A549 (cell line): ENCODE measurements at regions not wholly inside any gene's neighbourhood (a gene's known extent, or its start where the extent isn't known, plus 50 kb on each side); places are given as distances from the start of the nearest gene placed in this dataset.

Experiments
- ATAC-seq, 2 experiments: fragments of 200-7000 bp in 1 of 2; fragments of >200 bp in 1 of 2; cut with Nextera tagmentation in 1 of 2; cut with Tn5 transposase in 1 of 2; 3 replicates each; pipeline versions ENCODE4 v1.8.0 to v1.9.1; 2018 to 2020; ENCODE audit warnings: mild to moderate bottlenecking in 1 of 2, moderate library complexity in 1 of 2
- CTCF ChIA-PET: fragments of 300-600 bp; sonication (Branson Sonifier 250); formaldehyde crosslinking; extraction: SDS; loops from one replicate; lab custom pipeline; 2021; ENCODE audit warnings: antibody characterized with exemption, inconsistent platforms; lab: Yijun Ruan, JAX
- POLR2A ChIA-PET: fragments of 350-600 bp; formaldehyde crosslinking; extraction: SDS; loops from one replicate; lab custom pipeline; 2021; ENCODE audit warnings: antibody characterized with exemption, inconsistent platforms; lab: Yijun Ruan, JAX
- DNase-seq, 2 experiments: peaks; one replicate each; pipeline versions ENCODE4 v3.0.0 to v3.0.0-alpha.2; 2011 to 2016; ENCODE audit warnings: low read depth in 1 of 2, low spot score in 1 of 2
- FAIRE-seq: peaks from 2 replicates; lab custom pipeline; 2011; peaks lifted over from hg19 to GRCh38; lab: Jason Lieb, UNC
- H3K27ac ChIP-seq, 2 experiments: fragments of >200 bp; sonication (Bioruptor Twin); formaldehyde crosslinking; 3 replicates each; pipeline ENCODE4 v1.5.1; 2016 to 2017
- H3K4me1 ChIP-seq: fragments of >200 bp; sonication (Bioruptor Twin); formaldehyde crosslinking; 3 replicates; pipeline ENCODE4 v1.6.1; 2016
- H3K4me2 ChIP-seq: fragments of >200 bp; sonication (Bioruptor Twin); formaldehyde crosslinking; 3 replicates; pipeline ENCODE4 v1.6.1; 2016
- H3K4me3 ChIP-seq: fragments of >200 bp; sonication (Bioruptor Twin); formaldehyde crosslinking; 3 replicates; pipeline ENCODE4 v1.5.1; 2016
- H3K9me3 ChIP-seq: fragments of >200 bp; sonication (Bioruptor Twin); formaldehyde crosslinking; 3 replicates; pipeline ENCODE4 v1.6.1; 2016
- BHLHE40 ChIP-seq: IDR thresholded peaks from 2 replicates; pipeline ENCODE4 v1.6.1; 2012; ENCODE audit warnings: low read depth, low read length, inconsistent platforms
- CHD2 ChIP-seq: fragments of 150-350 bp; IDR thresholded peaks from 2 replicates; pipeline ENCODE4 v1.6.1; 2014; ENCODE audit warnings: low read length; ENCODE audit not compliant: partially characterized antibody
- EP300 ChIP-seq, 2 experiments: fragments of >200 bp; sonication (Bioruptor Twin); formaldehyde crosslinking; IDR thresholded peaks; 2 replicates in 1 of 2; 3 replicates in 1 of 2; pipeline ENCODE4 v1.6.1; 2016 to 2017
- FOSB ChIP-seq: fragments of 250-450 bp; sonication (Bioruptor Pico); IDR thresholded peaks from 2 replicates; pipeline ENCODE4 v1.5.0; 2020; ENCODE audit warnings: mild to moderate bottlenecking, moderate library complexity
- FOSL2 ChIP-seq, 2 experiments: fragments of 450-650 bp in 1 of 2; fragments of >200 bp in 1 of 2; sonication (Bioruptor Twin) in 1 of 2; formaldehyde crosslinking; IDR thresholded peaks; 2 replicates each; pipeline versions ENCODE4 v1.5.0 to v1.6.1; 2016 to 2020; ENCODE audit warnings: mild to moderate bottlenecking in 1 of 2, moderate library complexity in 1 of 2
- FOXS1 ChIP-seq: fragments of 250-450 bp; sonication (Bioruptor Pico); IDR thresholded peaks from 2 replicates; pipeline ENCODE4 v1.5.0; 2020; ENCODE audit warnings: mild to moderate bottlenecking, moderate library complexity
- GATA3 ChIP-seq: IDR thresholded peaks from 2 replicates; pipeline ENCODE4 v1.6.1; 2012; ENCODE audit warnings: borderline replicate concordance
- HDAC2 ChIP-seq: fragments of 200-600 bp; sonication (generic); IDR thresholded peaks from 2 replicates; pipeline ENCODE4 v1.6.1; 2016
- HEYL ChIP-seq: fragments of 250-450 bp; sonication (Bioruptor Pico); IDR thresholded peaks from 2 replicates; pipeline ENCODE4 v1.8.0; 2021; ENCODE audit warnings: mild to moderate bottlenecking, moderate library complexity
- HOXB13 ChIP-seq: fragments of 250-450 bp; sonication (Bioruptor Pico); IDR thresholded peaks from 2 replicates; pipeline ENCODE4 v1.5.0; 2020; ENCODE audit warnings: low read depth, mild to moderate bottlenecking, moderate library complexity
- HOXB5 ChIP-seq: fragments of 250-450 bp; sonication (Bioruptor Pico); IDR thresholded peaks from 2 replicates; pipeline ENCODE4 v1.5.0; 2020; ENCODE audit warnings: mild to moderate bottlenecking, moderate library complexity
- JUN ChIP-seq, 2 experiments: fragments of >200 bp; sonication (Bioruptor Twin); formaldehyde crosslinking; IDR thresholded peaks; 2 replicates in 1 of 2; 3 replicates in 1 of 2; pipeline ENCODE4 v1.6.1; 2016 to 2017
- POLR2AphosphoS2 ChIP-seq: conservative IDR thresholded peaks from 2 replicates; pipeline ENCODE4 v1.6.1; 2012; ENCODE audit warnings: low read length, improper control_type of control experiment, inconsistent platforms
- RARB ChIP-seq: fragments of 250-450 bp; sonication (Bioruptor Pico); IDR thresholded peaks from 2 replicates; pipeline ENCODE4 v1.8.0; 2021; ENCODE audit warnings: mild to moderate bottlenecking, moderate library complexity
- RNF2 ChIP-seq: fragments of 200-600 bp; sonication (generic); IDR thresholded peaks from 2 replicates; pipeline ENCODE4 v1.6.1; 2016; ENCODE audit warnings: low read depth, mild to moderate bottlenecking, antibody characterized with exemption, moderate library complexity, borderline replicate concordance
- SMC3 ChIP-seq: fragments of >200 bp; sonication (Bioruptor Twin); formaldehyde crosslinking; IDR thresholded peaks from 3 replicates; pipeline ENCODE4 v1.6.1; 2018; ENCODE audit warnings: inconsistent platforms
- SREBF2 ChIP-seq: fragments of 450-650 bp; IDR thresholded peaks from 2 replicates; pipeline ENCODE4 v1.6.1; 2014; ENCODE audit warnings: mild to moderate bottlenecking, moderate library complexity
- TFCP2L1 ChIP-seq: fragments of 250-450 bp; sonication (Bioruptor Pico); IDR thresholded peaks from 2 replicates; pipeline ENCODE4 v1.5.0; 2021; ENCODE audit warnings: mild to moderate bottlenecking
- ZSCAN20 ChIP-seq: fragments of 250-450 bp; sonication (Bioruptor Pico); IDR thresholded peaks from 2 replicates; pipeline ENCODE4 v1.8.0; 2022; ENCODE audit warnings: mild to moderate bottlenecking, moderate library complexity
- WGBS: methylation state at CpG from one replicate; pipeline ENCODE4 v1.1.6; 2017; ENCODE audit errors: missing lambda C conversion rate; 5-methylcytosine and 5-hydroxymethylcytosine counted together
- TF ChIP-seq, protein P1 (sequence below): fragments of 250-450 bp; sonication (Bioruptor Pico); IDR thresholded peaks from 2 replicates; pipeline ENCODE4 v1.5.0; 2021; ENCODE audit warnings: mild to moderate bottlenecking, moderate library complexity, borderline replicate concordance
- TF ChIP-seq, protein P2 (sequence below): fragments of 150-350 bp; IDR thresholded peaks from 2 replicates; pipeline ENCODE4 v1.6.1; 2014; ENCODE audit warnings: low read depth, mild to moderate bottlenecking, low read length
- TF ChIP-seq, protein P3 (sequence below): fragments of >200 bp; sonication (Bioruptor Twin); formaldehyde crosslinking; IDR thresholded peaks from 2 replicates; pipeline ENCODE4 v1.6.1; 2016
- TF ChIP-seq, protein P4 (sequence below): fragments of >200 bp; sonication (Bioruptor Twin); formaldehyde crosslinking; IDR thresholded peaks from 3 replicates; pipeline ENCODE4 v1.6.1; 2016

DNA sequence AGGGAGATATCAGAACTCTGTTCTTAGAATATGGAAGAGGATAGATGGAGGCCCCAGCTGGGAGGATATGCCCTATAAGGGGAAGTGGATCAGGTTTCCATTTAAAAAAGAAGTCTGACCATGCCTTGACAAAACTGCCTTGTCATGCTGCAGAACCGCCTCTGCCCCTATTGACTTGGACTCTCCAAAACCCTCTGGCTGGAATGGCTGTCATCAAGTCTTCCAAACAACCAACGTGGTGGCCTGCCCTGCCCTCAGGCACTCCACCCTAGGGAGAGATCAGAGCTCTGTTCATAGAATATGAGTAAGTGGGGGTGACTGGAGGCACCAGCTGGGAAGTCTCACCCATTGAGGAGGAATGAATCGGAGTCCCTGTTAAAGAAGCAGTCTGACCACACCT is 114.9 kb downstream of the VSIG4 start:
- ChIA-PET POLR2A (no interaction called here), CTCF (no interaction called here)
- no peaks in the 10 kb centered on the region for H3K4me1 ChIP-seq
- no peak overlapping the region for H3K4me2 ChIP-seq
- DNase-seq (peak in 1 of 2 experiments; percentile 4), FAIRE-seq (no peak), ATAC-seq (no peak)
- no peak overlapping the region for H3K4me3 ChIP-seq
- no peak overlapping the region for H3K27ac ChIP-seq
- 26% methylated on average over 3 of the region's 3 CpGs for WGBS
- H3K9me3 ChIP-seq = no peaks in the 10 kb centered on the region
- TF ChIP-seq TFCP2L1 (no peak), ZSCAN20 (CRISPR knock-in tag) (no peak), HOXB5 (CRISPR knock-in tag) (no peak)
- TF ChIP-seq, protein P1, sequence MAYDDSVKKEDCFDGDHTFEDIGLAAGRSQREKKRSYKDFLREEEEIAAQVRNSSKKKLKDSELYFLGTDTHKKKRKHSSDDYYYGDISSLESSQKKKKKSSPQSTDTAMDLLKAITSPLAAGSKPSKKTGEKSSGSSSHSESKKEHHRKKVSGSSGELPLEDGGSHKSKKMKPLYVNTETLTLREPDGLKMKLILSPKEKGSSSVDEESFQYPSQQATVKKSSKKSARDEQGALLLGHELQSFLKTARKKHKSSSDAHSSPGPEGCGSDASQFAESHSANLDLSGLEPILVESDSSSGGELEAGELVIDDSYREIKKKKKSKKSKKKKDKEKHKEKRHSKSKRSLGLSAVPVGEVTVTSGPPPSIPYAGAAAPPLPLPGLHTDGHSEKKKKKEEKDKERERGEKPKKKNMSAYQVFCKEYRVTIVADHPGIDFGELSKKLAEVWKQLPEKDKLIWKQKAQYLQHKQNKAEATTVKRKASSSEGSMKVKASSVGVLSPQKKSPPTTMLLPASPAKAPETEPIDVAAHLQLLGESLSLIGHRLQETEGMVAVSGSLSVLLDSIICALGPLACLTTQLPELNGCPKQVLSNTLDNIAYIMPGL = no peak

DNA sequence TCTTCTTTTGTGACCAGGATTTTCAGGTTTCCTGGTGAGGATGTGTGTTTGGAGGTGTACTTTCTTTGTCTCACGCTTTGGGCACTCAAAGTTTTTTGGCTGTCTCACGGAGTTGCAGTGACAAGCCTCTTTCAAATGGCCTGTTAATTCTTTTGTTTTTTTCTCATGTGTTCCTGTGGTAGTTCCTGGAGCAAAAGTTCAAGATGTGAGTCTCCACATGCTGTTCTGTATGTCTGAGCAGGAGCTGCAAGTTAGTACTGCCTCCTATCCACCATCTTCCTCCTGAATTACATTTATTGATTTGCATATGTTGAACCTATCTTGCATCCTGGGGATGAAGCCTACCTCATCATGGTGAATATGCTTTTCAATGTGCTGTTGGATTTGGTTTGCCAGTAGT is 118.5 kb downstream of the VSIG4 start:
- Histone ChIP-seq H3K4me3 (no peak overlapping the region), H3K4me2 (no peak overlapping the region), H3K4me1 (no peaks in the 10 kb centered on the region), H3K9me3 (no peaks in the 10 kb centered on the region), H3K27ac (no peak overlapping the region)
- ChIA-PET CTCF (interaction anchor here (0.6 kb wide), 1 partner anchor 1991 kb away, joined by 5 read pairs; no protein-coding TSS in a partner anchor), POLR2A (no interaction called here)
- TF ChIP-seq EP300 (IDR thresholded peaks at IDR 0.05) = no peak
- no peak for TF ChIP-seq FOXS1
- no peak for TF ChIP-seq HEYL (CRISPR knock-in tag)
- TF ChIP-seq HOXB5 (CRISPR knock-in tag) = no peak
- no peak for TF ChIP-seq JUN (IDR thresholded peaks at IDR 0.05)
- TF ChIP-seq RNF2 = no peak
- no peak for TF ChIP-seq RARB (CRISPR knock-in tag)
- no peak for TF ChIP-seq POLR2AphosphoS2
- no peak for TF ChIP-seq HDAC2
- no peak for TF ChIP-seq GATA3
- TF ChIP-seq BHLHE40 = no peak
- TF ChIP-seq, protein P2, sequence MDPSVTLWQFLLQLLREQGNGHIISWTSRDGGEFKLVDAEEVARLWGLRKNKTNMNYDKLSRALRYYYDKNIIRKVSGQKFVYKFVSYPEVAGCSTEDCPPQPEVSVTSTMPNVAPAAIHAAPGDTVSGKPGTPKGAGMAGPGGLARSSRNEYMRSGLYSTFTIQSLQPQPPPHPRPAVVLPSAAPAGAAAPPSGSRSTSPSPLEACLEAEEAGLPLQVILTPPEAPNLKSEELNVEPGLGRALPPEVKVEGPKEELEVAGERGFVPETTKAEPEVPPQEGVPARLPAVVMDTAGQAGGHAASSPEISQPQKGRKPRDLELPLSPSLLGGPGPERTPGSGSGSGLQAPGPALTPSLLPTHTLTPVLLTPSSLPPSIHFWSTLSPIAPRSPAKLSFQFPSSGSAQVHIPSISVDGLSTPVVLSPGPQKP = no peak
- TF ChIP-seq HOXB13 (CRISPR knock-in tag) = no peak
- TF ChIP-seq FOSL2 (IDR thresholded peaks at IDR 0.05) = no peak
- TF ChIP-seq FOSL2 (CRISPR knock-in tag; IDR thresholded peaks at IDR 0.05) = no peak
- TF ChIP-seq SMC3 = no peak
- TF ChIP-seq CHD2 = no peak
- TF ChIP-seq SREBF2 = no peak
- TF ChIP-seq, protein P3, sequence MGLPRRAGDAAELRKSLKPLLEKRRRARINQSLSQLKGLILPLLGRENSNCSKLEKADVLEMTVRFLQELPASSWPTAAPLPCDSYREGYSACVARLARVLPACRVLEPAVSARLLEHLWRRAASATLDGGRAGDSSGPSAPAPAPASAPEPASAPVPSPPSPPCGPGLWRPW = no peak
- TF ChIP-seq FOSB (CRISPR knock-in tag) = no peak
- TF ChIP-seq, protein P4, sequence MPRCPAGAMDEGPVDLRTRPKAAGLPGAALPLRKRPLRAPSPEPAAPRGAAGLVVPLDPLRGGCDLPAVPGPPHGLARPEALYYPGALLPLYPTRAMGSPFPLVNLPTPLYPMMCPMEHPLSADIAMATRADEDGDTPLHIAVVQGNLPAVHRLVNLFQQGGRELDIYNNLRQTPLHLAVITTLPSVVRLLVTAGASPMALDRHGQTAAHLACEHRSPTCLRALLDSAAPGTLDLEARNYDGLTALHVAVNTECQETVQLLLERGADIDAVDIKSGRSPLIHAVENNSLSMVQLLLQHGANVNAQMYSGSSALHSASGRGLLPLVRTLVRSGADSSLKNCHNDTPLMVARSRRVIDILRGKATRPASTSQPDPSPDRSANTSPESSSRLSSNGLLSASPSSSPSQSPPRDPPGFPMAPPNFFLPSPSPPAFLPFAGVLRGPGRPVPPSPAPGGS = no peak
- FAIRE-seq (peak; percentile 85), ATAC-seq (no peak), DNase-seq (no peak)
- 4% methylated on average over 2 of the region's 2 CpGs for WGBS
